Hematopoietic multipotent progenitor cell treated with erythropoietin and hydrocortisone succinate and interleukin-3 and kit ligand, for 8 days (in vitro differentiated cells): ENCODE measurements at regions not wholly inside any gene's neighbourhood (a gene's known extent, or its start where the extent isn't known, plus 50 kb on each side); places are given as distances from the start of the nearest gene placed in this dataset.

Experiments used
- DNase-seq: peaks from one replicate; pipeline ENCODE4 v3.0.0-alpha.2; 2015

DNA sequence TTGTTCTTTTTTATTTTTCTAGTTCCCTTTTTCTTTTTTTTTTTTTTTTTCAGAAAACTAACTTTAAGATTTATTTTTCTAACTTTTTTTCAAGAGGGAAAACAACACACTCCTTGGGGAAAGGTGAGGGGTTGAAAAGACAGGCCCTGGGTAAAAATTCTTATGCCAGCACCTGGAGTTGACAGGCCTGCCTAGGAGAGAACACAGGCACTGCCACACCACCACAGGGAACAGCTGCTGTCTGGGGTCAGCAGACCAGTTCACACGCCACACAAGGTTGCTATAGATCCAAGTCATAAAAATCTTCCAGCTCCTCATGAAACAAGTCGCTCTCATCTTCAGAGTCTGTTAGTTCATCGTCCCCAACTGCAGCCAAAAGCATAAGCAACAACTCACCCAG is 246.4 kb downstream of the C12orf50 start:
- no peak for DNase-seq

DNA sequence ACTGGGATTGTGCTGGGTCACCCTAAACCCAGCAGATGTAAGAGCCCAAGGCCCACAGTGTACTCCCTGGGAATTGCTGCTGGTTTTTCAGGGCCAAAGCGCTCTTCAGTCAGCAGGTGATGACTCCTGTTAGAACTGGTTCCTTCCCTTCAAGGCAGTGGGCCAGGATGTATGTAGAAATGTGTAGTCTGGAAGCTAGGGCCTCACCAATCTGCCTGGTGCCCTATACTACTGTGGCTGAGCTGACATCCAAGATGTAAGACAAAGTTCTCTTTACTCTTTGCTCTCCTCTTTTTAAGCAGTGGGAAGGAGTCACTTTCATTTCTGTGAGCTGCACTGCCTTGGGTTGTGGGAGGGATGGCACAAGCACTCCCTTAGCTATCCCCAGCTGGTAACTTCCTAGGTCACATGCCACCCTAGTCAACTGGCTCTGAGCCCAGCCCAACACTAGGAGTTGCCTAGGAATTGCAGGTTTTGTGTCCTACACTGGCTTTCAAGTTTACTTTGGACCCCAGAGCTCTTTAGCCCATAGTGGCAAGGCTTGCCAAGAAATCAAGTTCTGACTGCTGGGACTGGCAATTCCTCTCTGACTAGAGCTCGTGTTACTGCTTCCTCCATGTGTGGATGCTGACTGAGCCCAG is 249.2 kb downstream of the C12orf50 start:
- DNase-seq = no peak

DNA sequence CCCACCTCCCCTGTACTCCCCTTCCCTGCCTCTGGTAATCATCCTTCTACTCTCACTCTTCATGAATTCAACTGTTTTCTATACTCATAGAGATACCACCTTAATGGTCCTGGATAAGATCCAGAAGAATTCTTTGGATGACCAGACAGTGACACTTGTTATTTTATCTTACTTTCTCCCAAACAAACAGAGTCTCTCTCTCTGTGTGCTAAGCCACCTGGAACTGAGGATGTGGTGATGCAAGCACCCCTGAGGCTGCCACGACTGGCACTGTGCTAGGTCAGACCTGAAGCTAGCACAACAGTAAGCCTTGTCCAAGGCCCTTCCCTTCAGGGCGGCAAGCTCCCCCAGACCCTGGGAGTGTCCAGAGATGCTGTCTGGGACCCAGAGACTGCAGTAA is 250.2 kb downstream of the C12orf50 start:
- DNase-seq = no peak

DNA sequence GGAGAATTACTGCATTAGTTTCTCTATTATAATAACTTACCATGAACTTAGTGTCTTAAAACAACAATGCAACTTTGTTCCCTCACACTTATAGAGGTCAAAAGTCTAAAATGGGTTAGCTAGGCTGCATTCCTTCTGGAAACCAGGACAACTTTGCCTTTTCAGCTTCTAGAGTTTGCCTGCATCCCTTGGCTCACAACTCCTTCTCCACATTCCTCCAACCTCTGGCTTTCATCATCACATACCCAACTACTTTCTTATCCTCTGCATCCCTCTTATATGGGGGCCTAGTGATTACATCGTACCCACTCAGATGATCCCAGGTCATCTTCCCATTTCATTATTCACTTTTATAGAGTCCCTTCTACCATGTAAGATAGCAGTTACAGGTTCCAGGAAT is 251.1 kb downstream of the C12orf50 start:
- DNase-seq = no peak

DNA sequence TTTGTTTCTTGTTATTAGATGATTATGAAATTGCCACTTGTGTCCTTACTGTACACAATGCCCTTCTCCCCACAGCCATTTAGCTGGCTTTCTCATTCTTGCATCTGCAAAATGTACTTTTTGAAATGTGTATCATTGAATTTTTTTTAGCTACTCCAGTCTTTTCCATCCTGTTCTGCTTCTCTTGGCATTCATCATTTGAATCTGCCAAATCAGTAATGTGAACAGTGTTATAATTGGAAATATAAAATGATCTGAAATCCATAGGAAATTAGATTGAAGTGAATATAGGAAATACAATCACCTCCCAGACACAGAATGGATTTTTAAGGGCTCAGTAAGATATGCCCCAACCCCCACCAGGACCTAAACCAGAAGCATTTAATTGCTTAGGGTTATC is 253.4 kb downstream of the C12orf50 start:
- no peak for DNase-seq

DNA sequence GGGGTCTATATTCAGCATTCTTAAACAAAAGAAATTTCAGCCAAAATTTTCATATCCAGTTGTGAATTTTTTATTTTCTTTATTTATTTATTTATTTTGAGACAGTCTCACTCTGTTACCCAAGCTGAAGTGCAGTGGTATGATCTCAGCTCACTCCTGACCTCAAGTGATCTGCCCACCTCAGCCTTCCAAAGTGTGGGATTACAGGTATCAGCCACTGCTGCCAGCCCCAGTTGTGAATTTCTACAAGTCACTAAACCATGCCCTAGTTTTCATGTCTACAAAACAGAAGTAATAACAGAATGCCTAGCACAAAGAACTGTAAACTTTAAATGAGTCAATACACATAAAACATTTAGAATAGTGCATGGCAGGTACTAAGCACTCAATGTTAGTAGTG is 254.2 kb downstream of the C12orf50 start:
- no peak for DNase-seq

DNA sequence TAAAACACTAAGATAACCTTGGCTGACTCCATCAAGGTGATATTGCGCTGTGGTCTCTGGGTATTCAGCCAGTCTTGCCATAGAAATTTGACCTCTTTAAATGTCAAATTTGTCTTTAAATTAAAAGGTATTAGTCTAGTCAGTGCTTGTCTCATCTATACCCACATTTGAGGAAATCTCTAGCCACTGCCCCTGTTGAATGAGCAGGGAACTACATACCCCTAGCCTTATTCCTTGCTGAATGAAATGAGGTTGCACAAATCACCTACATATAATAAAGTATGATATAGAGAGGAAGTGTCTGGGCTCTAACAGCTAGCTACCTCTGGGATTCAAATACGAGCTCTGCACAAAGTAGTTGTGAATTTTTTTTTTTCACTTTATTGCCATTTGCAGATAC is 256.8 kb downstream of the C12orf50 start:
- no peak for DNase-seq

DNA sequence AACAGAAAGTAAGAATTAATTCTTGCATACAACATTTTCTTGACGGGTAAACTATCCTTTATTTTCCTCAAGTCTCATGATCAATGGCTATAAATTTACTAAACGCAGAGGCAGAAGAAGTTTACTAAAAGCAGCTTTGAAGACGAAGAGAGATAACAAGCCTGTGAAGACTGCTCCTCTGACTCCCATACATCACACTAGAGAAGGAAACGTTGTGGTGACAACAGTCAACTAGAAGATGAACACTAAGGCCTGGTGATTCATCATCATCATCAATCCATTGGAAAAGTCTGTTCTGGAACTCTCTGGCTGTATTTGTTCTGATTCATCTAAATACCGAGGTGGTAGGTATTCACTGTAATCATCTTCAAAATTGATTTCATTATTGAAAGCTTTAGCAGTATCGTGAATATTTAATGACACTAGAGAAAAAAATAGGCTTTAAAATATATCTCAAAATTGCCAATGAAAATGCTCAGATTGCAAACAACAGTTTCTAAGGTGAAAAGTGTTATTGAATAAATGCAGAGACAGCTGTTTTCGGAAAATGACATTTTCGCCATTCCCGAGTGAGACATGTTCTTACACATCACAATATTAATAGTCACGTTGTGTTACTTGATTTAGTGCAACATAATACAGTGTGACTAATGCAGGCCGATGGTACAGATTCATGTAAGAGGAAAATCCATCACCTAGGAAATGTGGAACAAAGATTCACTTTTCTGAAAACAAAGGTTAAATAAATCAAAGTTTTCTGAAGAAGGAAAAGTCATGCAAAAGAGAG is 260.5 kb downstream of the C12orf50 start:
- DNase-seq = no peak

DNA sequence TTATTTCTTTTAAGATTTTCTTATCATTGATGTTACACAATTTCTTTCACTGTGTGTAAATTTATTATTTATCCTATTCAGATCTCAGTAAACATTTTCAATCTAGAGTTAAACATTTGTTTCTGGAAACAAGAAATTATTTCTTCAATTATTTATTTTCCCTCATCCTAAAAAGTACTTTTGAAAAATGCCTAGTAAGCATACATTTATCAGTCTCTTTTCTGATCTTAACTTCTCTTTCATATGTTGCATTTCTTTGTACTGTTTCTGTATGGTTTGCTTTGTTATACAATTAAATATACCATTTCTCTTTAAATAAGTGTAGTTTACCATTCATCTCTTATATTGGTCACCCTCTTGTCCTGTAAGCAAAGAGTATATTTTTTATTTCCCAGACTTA is 263.2 kb downstream of the C12orf50 start:
- no peak for DNase-seq

DNA sequence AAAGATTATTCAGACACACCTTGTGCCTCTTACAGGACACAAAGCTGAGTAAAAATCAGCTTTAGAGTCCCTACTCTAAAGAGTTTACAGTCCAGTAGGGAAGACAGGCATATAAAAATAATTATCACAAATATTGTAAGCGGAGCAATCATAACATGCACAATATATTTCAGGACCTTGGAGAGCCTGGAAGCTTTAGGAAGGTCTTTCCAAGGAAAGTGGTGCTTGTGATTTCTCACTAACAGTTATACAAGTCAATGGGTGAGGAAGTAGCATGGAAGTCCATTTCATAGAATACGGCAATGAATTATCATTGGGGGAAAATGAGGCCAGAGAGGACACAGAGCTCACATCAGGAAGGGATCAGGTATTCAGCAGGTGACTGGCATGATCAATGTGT is 268.3 kb downstream of the C12orf50 start:
- DNase-seq = no peak

DNA sequence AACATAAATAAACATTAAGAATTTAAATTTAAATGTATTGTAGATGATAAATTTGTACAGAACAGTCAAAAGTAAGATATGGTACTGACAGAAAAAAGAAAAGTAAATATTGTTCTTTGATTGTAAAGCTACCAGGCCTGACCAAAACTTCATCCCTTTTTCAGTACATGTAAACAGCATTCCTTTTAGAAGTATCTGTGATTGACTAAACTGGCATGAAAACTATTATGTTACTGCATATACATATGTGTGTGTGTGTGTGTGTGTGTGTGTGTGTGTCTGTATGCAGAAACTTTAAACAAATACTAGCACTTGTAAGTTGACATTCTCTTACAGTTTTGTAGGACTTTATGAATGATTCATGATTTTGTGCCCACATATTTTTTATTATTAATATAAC is 270.9 kb downstream of the C12orf50 start:
- no peak for DNase-seq

DNA sequence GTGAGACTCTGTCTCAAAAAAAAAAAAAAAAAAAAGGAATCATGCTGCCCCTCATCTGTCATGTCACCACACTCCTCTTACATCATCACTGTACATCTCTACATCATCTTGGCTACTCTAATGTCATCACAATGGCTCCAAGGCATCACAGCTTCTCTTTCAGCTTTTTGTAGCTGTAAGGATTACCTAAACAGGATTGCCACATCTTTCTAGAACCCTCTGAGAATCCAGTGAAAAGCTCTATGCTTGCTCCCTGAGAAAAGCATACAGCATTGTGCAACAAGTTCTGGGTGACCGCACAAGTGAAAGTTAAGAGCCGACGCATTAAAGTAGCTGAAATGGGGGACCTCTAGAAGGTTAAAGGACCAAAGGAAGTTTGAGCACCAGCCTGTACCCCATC is 272.5 kb downstream of the C12orf50 start:
- DNase-seq = no peak

DNA sequence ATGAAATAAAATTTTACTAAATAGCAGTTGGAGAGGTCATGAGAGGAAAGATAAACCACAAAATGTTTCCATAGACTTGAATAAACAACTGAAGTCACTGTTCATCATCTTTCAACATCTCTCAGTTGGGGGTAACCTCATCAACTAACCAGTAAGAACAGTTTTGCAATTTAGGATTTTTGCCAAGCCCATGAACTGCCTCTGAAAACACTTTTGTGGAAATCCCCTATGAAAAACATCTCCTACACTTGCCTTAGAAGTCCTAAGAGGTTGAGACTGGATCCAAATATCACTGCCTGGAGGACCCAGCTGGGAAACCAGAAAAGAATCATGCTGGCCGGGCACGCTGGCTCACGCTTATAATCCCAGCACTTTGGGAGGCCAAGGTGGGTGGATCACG is 273.1 kb downstream of the C12orf50 start:
- no peak for DNase-seq

DNA sequence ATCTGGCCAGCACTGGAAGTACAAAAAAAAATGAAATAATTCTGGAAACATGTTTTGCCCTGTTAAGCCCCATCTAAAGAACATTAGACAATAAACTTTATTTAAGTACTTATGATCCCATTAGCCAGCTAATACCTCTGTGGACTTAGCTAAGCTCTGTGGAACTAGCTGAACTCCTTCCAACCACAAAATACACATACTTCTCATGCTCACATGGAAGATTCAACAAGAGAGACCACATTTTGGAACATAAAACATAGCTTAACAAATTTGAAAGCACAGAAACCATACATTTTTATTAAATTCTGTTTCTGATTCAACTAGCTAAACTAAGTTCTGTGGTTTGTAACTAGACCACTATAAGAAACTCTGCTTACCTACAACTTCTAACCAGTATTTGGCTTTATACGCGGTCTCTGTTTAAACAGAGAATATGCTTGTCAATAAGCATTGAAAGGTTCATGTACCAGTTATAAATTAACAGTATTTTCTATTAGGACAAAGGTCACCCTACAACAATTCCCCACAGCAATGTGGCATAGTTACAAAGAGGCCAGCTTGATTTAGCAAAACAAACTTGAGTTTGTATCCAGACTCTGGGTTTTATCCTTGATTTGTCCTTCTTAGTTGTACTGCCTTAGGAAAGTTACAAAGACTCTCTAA is 300.1 kb downstream of the C12orf50 start:
- DNase-seq = no peak

DNA sequence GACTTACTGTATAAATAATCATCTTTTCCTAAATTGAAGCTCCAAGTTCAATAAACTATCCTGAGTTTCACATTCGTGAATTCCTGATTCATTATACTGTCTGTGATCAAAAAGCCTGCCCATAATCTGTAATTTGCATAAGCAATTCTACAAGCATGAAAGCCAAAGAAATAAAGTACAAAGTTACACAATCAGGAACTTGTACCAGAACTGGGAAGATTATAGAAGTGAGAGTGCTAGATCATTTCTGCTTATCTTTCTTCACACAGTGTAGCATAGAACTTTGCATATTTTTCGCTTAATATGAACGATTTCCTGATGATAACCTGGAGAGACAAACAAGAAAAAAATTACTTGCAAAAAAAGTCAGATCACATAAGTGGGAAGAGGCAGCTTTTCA is 308.2 kb downstream of the C12orf50 start:
- DNase-seq = no peak

DNA sequence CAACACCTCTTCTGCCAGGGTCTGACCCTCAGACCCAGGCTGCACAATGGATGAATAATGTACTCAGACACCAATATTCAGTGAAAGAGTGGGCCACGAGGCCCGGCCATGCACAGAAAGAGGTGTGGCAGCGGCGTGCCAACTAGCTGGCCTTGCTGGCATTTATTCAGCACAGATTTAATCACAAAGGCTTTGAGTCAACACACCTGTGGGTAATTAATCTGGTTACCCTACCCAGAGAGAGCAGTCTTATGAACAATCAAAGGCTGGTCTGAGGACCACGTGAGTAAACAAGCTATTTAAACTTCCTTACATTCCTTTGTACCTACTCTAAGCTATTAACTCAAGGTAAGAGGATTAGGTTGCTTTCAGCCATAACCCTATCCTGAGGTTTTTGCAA is 324.8 kb downstream of the C12orf50 start:
- no peak for DNase-seq

DNA sequence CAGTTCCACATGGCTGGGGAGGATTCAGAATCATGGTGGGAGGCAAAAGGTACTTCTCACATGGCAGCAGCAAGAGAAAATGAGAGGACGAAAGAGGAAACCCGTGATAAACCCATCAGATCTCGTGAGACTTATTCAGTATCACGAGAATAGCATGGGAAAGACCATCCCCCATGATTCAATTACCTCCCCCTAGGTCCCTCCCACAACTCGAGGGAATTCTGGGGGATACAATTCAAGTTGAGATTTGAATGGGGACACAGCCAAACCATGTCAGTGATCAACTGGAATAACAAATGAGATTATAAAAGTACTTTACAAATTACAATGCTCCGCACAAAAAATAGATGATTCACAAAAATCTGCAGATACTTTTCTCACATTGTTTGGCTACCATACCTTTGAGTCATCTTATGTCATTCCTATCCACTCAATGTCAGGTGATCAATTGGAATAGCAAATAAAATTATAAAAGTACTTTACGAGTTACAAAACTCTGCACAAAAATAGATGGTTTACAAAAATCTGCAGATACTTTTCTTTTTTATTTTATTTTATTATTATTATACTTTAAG is 338.9 kb downstream of the C12orf50 start:
- no peak for DNase-seq

DNA sequence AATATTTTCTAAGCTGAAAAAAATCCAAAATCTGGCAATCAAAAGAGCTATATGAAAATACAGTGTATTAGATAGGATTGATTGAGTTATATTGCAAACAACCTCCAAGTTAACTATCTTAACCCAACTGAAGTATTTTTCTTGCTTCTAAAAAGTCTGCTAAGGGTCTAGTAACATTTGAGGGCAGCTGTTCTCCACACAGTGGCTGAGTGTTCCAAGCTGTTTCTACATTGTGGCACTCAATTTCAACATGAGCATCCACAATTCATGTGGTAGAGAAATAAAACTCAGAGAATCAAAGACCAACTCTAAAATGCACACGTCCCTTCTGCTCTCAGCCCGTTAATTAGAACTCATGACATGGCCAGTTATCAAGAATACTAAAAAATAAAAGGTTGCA is 340.0 kb downstream of the C12orf50 start:
- no peak for DNase-seq

DNA sequence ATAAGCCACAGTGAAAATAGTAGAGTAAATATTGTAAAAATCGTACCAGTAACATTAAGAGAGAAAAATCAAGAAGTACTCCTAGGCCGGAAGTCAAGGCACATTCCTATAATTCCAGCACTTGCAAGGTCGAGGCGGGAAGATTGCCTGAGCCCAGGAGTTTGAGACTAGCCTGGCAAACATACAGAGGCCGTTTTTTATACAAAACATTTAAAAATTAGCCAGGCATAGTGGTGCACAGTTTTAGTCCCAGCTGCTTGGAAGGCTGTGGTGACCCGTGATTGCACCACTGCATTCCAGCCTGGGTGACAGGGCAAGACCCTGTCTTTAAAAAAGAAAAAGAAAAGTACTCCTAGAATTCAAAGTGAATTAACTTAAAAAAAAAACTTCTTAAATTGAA is 341.8 kb downstream of the C12orf50 start:
- no peak for DNase-seq

DNA sequence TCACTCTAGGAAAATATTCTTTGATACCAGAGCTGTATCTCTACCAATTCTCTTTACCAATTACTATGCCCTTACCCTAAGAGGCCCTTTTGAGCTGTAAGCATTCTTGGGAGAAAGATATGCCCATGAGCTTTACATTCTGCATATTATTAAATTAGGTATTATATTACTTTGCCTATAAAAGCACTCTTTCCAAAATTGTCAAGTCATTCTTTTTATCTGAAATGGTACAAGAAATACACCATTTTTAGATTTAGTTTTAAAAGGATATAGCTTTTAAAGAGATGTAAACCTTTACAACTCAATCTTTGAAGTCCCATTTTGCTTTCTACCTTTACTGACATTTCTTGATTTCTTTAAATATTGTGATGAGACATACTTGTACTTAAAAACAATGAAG is 343.5 kb downstream of the C12orf50 start:
- no peak for DNase-seq

DNA sequence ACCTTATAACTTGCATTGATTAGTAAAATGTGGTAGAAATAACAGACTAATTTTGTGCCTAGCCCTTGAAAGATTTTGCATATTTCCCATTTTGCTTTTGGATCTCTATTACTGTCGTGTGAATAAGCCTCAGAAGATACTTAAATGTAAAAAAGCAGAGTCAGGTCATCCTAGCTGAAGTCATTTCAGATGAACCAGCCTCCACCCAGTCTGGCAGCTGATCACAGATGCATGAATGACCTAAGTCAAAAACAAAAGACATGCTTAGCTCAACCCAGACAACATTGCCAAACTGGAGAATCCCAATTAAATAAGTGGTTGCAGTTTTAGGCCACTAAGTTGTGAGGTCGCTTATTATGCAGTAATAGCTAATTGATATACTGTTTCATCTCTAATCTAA is 349.9 kb downstream of the C12orf50 start:
- no peak for DNase-seq

DNA sequence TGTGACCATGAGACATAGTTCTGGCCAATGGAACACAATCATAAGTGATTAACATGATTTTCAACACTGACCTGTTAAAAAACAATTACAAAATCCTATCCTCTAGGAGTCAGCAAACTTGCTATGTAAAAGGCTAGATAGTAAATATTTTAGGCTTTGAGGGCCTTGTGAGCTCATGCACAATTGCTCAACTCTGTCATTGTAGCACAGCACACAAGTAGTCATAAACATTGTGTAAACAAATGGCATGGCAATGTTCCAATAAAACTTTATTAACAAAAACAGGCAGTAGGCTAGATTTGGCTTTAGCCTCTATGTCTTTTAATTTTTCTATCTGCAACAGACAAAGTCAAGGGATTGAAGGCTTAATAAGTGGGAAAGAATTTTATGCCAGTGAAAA is 350.7 kb downstream of the C12orf50 start:
- no peak for DNase-seq

DNA sequence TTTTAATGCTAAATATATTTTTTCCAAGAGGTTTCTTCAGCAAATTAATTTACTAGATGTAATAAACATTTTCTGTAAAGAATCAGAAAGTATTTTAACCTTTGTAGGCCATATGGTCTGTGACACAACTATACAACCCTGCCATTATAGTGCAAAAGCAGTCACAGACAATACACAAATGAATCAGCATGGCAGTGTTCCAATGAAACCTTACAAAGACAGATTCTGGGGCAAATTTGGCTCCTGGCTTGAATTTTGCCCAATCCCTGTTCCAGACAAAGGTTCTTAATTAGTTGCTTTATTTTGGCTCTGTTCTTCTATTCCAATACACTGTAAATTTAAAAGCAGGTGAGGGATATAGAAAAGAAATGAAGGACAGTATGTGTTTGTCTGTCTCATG is 352.5 kb downstream of the C12orf50 start:
- no peak for DNase-seq

DNA sequence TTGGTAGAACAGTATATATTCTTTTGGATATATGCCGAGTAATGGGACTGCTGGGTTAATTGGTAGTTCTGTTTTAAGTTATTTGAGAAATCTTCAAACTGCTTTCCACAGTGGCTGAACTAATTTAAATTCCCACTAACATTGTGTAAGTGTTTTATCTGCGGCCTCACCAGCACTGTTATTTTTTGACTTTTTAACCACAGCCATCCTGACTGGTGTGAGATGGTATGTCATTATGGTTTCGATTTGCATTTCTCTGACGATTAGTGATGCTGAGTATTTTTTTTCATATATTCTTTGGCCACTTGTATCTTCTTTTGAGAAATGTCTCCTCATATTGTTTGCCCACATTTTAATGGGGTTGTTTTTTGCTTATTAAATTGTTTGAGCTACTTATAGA is 357.4 kb downstream of the C12orf50 start:
- no peak for DNase-seq
